ENCODE measurements at regions not wholly inside any gene's neighbourhood (a gene's known extent, or its start where the extent isn't known, plus 50 kb on each side); places are given as distances from the start of the nearest gene placed in this dataset.
A peak's percentile ranks its signal among the peaks of the same experiment; 100 is the strongest.

DNA sequence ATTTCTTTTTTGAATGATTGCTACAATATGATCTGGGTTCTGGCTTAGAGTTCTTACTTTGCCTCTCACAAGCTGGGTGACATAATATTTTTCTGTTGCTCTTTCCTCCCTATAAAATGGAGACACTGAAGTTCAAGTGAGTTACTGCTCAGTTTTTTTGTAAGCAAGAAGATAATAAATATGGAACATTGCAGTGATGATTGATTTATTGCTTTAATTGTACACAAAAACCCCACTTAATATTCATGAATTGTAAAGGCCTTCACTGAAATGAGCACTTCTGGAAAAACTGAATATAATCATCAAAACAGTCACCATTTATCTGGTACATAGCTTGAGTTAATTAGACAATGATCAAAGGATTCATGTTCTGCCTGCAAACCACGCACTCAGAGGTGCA lies 71.8 kb upstream of the NAP1L1 start:
- peak overlapping the region; percentile 15 for H3K27ac ChIP-seq
- no peaks in the 10 kb centered on the region for H3K27me3 ChIP-seq (ENCODE audit: low read depth)
- TF ChIP-seq, protein P1, sequence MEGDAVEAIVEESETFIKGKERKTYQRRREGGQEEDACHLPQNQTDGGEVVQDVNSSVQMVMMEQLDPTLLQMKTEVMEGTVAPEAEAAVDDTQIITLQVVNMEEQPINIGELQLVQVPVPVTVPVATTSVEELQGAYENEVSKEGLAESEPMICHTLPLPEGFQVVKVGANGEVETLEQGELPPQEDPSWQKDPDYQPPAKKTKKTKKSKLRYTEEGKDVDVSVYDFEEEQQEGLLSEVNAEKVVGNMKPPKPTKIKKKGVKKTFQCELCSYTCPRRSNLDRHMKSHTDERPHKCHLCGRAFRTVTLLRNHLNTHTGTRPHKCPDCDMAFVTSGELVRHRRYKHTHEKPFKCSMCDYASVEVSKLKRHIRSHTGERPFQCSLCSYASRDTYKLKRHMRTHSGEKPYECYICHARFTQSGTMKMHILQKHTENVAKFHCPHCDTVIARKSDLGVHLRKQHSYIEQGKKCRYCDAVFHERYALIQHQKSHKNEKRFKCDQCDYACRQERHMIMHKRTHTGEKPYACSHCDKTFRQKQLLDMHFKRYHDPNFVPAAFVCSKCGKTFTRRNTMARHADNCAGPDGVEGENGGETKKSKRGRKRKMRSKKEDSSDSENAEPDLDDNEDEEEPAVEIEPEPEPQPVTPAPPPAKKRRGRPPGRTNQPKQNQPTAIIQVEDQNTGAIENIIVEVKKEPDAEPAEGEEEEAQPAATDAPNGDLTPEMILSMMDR (IDR thresholded peaks at IDR 0.05) = no peak
- no peak overlapping the region for H3K4me3 ChIP-seq
- intact Hi-C loops (cut with DNase I) = no loop called here
- ATAC-seq (no peak), DNase-seq (no peak)
- H3K36me3 ChIP-seq = no peaks in the 10 kb centered on the region
- no peaks in the 10 kb centered on the region for H3K9me3 ChIP-seq
- no peaks in the 10 kb centered on the region for H3K4me1 ChIP-seq

DNA sequence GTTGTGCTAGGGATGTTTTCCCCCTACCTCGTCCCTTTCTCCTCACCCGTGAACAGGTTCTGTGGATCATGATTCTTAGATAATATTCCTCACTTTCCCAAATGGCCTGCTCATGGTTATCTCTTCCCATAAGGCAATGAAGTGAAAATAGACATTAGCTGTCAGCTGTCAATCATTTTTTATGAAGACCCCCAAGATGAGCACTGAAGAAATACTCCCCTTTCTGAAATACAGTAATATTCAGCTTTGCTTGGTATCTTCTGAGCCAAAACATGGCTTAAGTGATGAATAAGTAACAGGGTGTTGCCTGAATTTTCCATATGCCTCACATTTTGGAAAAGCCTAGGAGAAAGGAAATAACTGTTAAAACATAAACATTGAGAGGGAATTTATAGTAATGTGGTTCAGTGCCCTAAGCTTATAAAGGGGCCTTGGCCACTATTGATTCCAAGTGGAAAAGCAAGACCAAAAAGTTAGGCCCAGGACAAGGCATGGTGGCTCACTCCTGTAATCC lies 70.7 kb upstream of the NAP1L1 start:
- no peaks in the 10 kb centered on the region for H3K9me3 ChIP-seq
- intact Hi-C loops (cut with DNase I) = no loop called here
- no peak for DNase-seq
- no peaks in the 10 kb centered on the region for H3K27me3 ChIP-seq (ENCODE audit: low read depth)
- no peaks in the 10 kb centered on the region for H3K36me3 ChIP-seq
- TF ChIP-seq, protein P1 (IDR thresholded peaks at IDR 0.05) = no peak
- H3K27ac ChIP-seq = no peak overlapping the region
- no peak for ATAC-seq
- H3K4me3 ChIP-seq = no peak overlapping the region
- no peaks in the 10 kb centered on the region for H3K4me1 ChIP-seq

DNA sequence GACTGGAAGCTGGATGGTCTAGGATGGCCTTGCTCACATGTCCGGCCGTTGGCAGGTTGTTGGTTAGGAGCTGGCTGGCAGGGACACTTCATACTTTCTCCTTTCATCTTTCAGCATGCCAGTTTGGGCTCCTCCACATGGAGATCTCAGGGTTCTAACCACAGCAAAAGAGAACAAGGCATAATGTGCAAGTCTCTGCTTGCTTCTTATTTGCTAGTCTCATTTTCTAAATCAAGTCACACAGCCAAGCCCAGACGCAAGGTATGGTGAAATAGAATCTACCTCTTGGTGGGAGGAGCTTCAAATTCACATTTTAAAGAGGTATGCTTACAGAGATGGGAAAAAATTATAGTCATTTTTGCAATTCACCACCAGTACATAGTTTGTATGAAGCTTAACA lies 69.1 kb upstream of the NAP1L1 start:
- no peaks in the 10 kb centered on the region for H3K9me3 ChIP-seq
- DNase-seq = no peak

DNA sequence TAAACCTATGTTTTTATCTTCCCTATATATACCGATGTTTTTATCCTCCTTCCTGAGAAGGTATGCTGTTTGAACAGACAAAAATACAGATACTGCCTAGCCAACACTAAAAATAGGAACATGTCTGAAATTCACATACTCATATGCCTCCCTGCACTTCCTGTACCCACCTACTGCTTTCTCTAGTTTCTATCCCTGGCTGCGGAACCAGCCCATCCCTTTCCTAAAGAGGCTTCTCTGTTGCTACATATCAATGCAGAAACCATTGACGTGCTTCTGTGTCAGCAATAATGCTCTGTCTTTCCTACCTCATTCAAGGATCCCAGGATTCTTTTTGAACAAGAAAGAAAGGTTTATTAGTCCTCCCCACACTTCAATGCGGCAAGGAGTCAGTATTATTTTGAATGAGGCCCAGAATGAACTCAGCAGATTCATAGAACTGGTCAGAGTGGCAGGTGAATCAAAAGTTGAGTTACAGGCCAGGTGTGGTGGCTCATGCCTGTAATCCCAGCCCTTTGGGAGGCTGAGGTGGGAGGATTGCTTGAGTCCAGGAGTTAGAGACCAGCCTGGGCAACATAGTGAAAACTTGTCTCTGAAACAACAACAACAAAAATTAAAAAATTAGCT lies 67.8 kb upstream of the NAP1L1 start:
- intact Hi-C loops (cut with DNase I) = no loop called here
- H3K36me3 ChIP-seq = no peaks in the 10 kb centered on the region
- no peaks in the 10 kb centered on the region for H3K4me1 ChIP-seq
- no peak for DNase-seq
- H3K4me3 ChIP-seq = no peak overlapping the region
- no peaks in the 10 kb centered on the region for H3K27me3 ChIP-seq (ENCODE audit: low read depth)
- TF ChIP-seq, protein P1 (IDR thresholded peaks at IDR 0.05) = no peak
- peak; percentile 75 to 83 for ATAC-seq
- H3K9me3 ChIP-seq = no peaks in the 10 kb centered on the region
- H3K27ac ChIP-seq = no peak overlapping the region

More for the DNA sequence above, 69.1 kb upstream of the NAP1L1 start:
- Histone ChIP-seq H3K36me3 (no peaks in the 10 kb centered on the region), H3K4me3 (no peak overlapping the region), H3K27ac (no peak overlapping the region), H3K4me1 (no peaks in the 10 kb centered on the region), H3K27me3 (ENCODE audit: low read depth) (no peaks in the 10 kb centered on the region)
- ATAC-seq = no peak
- TF ChIP-seq, protein P1 (IDR thresholded peaks at IDR 0.05) = no peak
- intact Hi-C loops (cut with DNase I) = no loop called here

DNA sequence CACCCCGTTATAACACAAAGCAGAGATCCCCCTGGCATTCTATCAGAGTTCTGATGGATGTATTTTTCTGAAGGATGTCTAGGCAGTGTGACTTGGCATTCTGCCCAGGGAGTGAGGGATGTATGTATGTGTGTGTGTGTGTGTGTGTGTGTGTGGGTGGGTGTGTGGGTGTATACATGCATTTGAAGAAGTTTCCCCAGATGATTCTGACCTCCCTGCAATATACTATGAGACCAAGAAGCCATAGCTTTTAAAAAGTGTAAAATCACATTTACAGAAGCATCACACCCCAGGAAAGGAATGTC lies 59.7 kb upstream of the NAP1L1 start:
- Histone ChIP-seq H3K4me3 (no peak overlapping the region), H3K9me3 (no peaks in the 10 kb centered on the region), H3K4me1 (no peaks in the 10 kb centered on the region), H3K36me3 (no peaks in the 10 kb centered on the region), H3K27ac (no peak overlapping the region), H3K27me3 (ENCODE audit: low read depth) (no peaks in the 10 kb centered on the region)
- DNase-seq (no peak), ATAC-seq (peak; percentile 28 to 56)
- TF ChIP-seq, protein P1 (IDR thresholded peaks at IDR 0.05) = no peak
- intact Hi-C loops (cut with DNase I) = no loop called here
